Panc1 (cell line): ENCODE measurements at regions not wholly inside any gene's neighbourhood (a gene's known extent, or its start where the extent isn't known, plus 50 kb on each side); places are given as distances from the start of the nearest gene placed in this dataset.

Experiments used
- CTCF ChIP-seq: fragments of 450-650 bp; IDR thresholded peaks from 2 replicates; pipeline ENCODE4 v1.5.1; 2017; ENCODE audit warnings: mild to moderate bottlenecking
- POLR2AphosphoS5 ChIP-seq: IDR thresholded peaks from 2 replicates; pipeline ENCODE4 v1.6.1; 2012; ENCODE audit warnings: mild to moderate bottlenecking, low read depth, low read length, moderate library complexity

- TF ChIP-seq CTCF (no peak), POLR2AphosphoS5 (no peak)
Observed at GRCh38 chr1:168396940-168397684, 116.4 kb downstream of the TBX19 start.
